Endodermal cell (in vitro differentiated cells): ENCODE measurements at regions not wholly inside any gene's neighbourhood (a gene's known extent, or its start where the extent isn't known, plus 50 kb on each side); places are given as distances from the start of the nearest gene placed in this dataset.
A peak's percentile ranks its signal among the peaks of the same experiment; 100 is the strongest.

Experiments used
- DNase-seq: peaks from one replicate; pipeline ENCODE4 v3.0.0-alpha.2; 2017
- H3K27ac ChIP-seq: 2 replicates; pipeline ENCODE4 v1.5.1; 2013; ENCODE audit warnings: mild to moderate bottlenecking, low read depth, low read length, moderate library complexity
- H3K27me3 ChIP-seq: 2 replicates; pipeline ENCODE4 v1.6.1; 2013; ENCODE audit warnings: mild to moderate bottlenecking, low read length, moderate library complexity; ENCODE audit not compliant: insufficient read depth, control insufficient read depth, poor library complexity, severe bottlenecking
- H3K36me3 ChIP-seq: 2 replicates; pipeline ENCODE4 v1.7.0; 2013; ENCODE audit warnings: mild to moderate bottlenecking, low read length, moderate library complexity; ENCODE audit not compliant: control insufficient read depth, insufficient read depth
- H3K4me1 ChIP-seq: one replicate; pipeline ENCODE4 v1.7.0; 2013; ENCODE audit warnings: low read length; ENCODE audit not compliant: control insufficient read depth, insufficient read depth
- H3K4me3 ChIP-seq: 2 replicates; pipeline ENCODE4 v1.5.1; 2013; ENCODE audit warnings: mild to moderate bottlenecking, low read length, moderate library complexity
- H3K9ac ChIP-seq: 2 replicates; pipeline ENCODE4 v1.6.1; 2013; ENCODE audit warnings: mild to moderate bottlenecking, low read length, moderate library complexity; ENCODE audit not compliant: poor library complexity, severe bottlenecking; ENCODE audit errors: extremely low read depth
- H3K9me3 ChIP-seq: 2 replicates; pipeline ENCODE4 v1.6.1; 2013; ENCODE audit warnings: mild to moderate bottlenecking, low read length, moderate library complexity; ENCODE audit not compliant: control insufficient read depth
- H3K27ac Mint-ChIP-seq: 2 replicates; pipeline ENCODE4 v1.8.0; 2020; ENCODE audit warnings: mixed read lengths
- H3K27me3 Mint-ChIP-seq: 2 replicates; pipeline ENCODE4 v1.8.0; 2021; ENCODE audit warnings: mild to moderate bottlenecking, mixed read lengths; ENCODE audit not compliant: insufficient read depth
- H3K36me3 Mint-ChIP-seq: 2 replicates; pipeline ENCODE4 v1.8.0; 2020; ENCODE audit warnings: low read depth, mixed read lengths
- H3K4me1 Mint-ChIP-seq: 2 replicates; pipeline ENCODE4 v1.8.0; 2020; ENCODE audit warnings: mixed read lengths
- H3K4me3 Mint-ChIP-seq: 2 replicates; pipeline ENCODE4 v1.8.0; 2020; ENCODE audit warnings: mild to moderate bottlenecking, moderate library complexity, mixed read lengths
- H3K9me3 Mint-ChIP-seq: 2 replicates; pipeline ENCODE4 v1.8.0; 2020; ENCODE audit warnings: mild to moderate bottlenecking, mixed read lengths
- WGBS, 2 experiments: methylation state at CpG; one replicate each; pipeline versions ENCODE4 v1.1.5 to v1.1.7; 2013; ENCODE audit warnings: missing lambda C conversion rate in 2 of 2, mixed read lengths in 1 of 2; ENCODE audit not compliant: insufficient coverage in 1 of 2, insufficient read length in 1 of 2; 5-methylcytosine and 5-hydroxymethylcytosine counted together
- TF ChIP-seq, protein P1 (sequence below): fragments of 200-600 bp; sonication (generic); conservative IDR thresholded peaks from 2 replicates; pipeline ENCODE4 v1.5.0; 2021; ENCODE audit warnings: antibody characterized with exemption, mild to moderate bottlenecking

GRCh38 chr4:137238456-137239162 lies 293.7 kb downstream of the PCDH18 start:
- Histone ChIP-seq H3K36me3 (no peaks in the 10 kb centered on the region), H3K4me1 (no peaks in the 10 kb centered on the region), H3K9ac (no peak overlapping the region), H3K4me3 (no peak overlapping the region), H3K9me3 (no peaks in the 10 kb centered on the region), H3K27me3 (no peaks in the 10 kb centered on the region), H3K27ac (no peak overlapping the region)
- 80 to 92% methylated on average over 1 to 5 of the region's 6 CpGs for WGBS, 2 experiments
- Mint-ChIP-seq H3K27me3 (no peaks in the 10 kb centered on the region), H3K27ac (peak overlapping the region; percentile 35), H3K4me1 (no peaks in the 10 kb centered on the region), H3K9me3 (no peaks in the 10 kb centered on the region), H3K4me3 (no peak overlapping the region), H3K36me3 (no peaks in the 10 kb centered on the region)
- TF ChIP-seq, protein P1, sequence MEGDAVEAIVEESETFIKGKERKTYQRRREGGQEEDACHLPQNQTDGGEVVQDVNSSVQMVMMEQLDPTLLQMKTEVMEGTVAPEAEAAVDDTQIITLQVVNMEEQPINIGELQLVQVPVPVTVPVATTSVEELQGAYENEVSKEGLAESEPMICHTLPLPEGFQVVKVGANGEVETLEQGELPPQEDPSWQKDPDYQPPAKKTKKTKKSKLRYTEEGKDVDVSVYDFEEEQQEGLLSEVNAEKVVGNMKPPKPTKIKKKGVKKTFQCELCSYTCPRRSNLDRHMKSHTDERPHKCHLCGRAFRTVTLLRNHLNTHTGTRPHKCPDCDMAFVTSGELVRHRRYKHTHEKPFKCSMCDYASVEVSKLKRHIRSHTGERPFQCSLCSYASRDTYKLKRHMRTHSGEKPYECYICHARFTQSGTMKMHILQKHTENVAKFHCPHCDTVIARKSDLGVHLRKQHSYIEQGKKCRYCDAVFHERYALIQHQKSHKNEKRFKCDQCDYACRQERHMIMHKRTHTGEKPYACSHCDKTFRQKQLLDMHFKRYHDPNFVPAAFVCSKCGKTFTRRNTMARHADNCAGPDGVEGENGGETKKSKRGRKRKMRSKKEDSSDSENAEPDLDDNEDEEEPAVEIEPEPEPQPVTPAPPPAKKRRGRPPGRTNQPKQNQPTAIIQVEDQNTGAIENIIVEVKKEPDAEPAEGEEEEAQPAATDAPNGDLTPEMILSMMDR = no peak
- DNase-seq = no peak

DNA sequence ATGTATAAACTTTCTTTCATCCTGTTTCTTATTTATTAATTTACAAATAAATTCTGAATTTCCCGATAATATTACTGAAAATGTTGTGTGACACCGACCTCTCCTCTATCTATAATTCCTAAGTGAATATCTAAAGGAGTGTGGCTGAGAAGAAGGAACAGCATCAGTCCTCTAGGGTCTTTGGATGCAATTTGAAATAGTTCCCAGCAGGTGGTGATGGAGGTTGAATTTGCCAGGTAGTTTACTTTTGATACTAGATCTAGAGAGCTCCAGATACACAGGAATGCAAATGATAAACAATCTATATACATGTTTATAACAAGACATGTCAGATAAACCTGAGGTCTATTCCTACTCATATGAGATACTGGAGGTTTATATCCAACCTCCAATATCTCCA lies 305.4 kb downstream of the PCDH18 start:
- Histone ChIP-seq H3K27me3 (no peaks in the 10 kb centered on the region), H3K9me3 (no peaks in the 10 kb centered on the region), H3K9ac (no peak overlapping the region), H3K36me3 (no peaks in the 10 kb centered on the region), H3K4me1 (no peaks in the 10 kb centered on the region), H3K27ac (no peak overlapping the region), H3K4me3 (no peak overlapping the region)
- no peak overlapping the region for H3K27ac Mint-ChIP-seq
- no peaks in the 10 kb centered on the region for H3K27me3 Mint-ChIP-seq
- H3K9me3 Mint-ChIP-seq = peaks cover 9% of the 10 kb centered on the region
- peaks cover 4% of the 10 kb centered on the region for H3K4me1 Mint-ChIP-seq
- no peak for DNase-seq
- no CpG with 5 or more reads among the region's 2 CpGs for WGBS, 2 experiments
- no peaks in the 10 kb centered on the region for H3K36me3 Mint-ChIP-seq
- H3K4me3 Mint-ChIP-seq = no peak overlapping the region
- TF ChIP-seq, protein P1 = peak; percentile 71

DNA sequence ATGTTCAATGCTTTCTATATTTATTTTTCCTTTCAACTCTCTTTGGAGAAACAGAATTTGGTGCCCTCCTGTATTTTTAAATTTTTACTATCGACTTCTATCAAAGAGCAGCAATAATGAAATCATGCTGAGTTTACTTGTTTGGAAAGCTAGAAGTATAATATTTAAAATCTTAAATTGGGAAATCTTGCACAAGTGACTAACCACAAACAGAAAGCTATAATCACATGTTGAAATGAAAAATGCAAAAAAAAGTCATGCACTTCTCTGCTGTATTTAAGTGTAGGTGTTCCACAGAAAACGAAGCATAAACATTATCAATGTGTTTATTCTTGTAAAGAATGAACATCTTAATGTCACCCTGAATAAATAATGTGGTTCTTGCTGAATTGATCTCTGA lies 306.1 kb downstream of the PCDH18 start:
- H3K9me3 ChIP-seq = no peaks in the 10 kb centered on the region
- TF ChIP-seq, protein P1 = no peak
- Mint-ChIP-seq H3K27me3 (no peaks in the 10 kb centered on the region), H3K4me1 (peaks cover 4% of the 10 kb centered on the region), H3K9me3 (peaks cover 9% of the 10 kb centered on the region), H3K4me3 (no peak overlapping the region), H3K36me3 (no peaks in the 10 kb centered on the region), H3K27ac (no peak overlapping the region)
- no peak overlapping the region for H3K9ac ChIP-seq
- no peaks in the 10 kb centered on the region for H3K36me3 ChIP-seq
- no peak for DNase-seq
- no peaks in the 10 kb centered on the region for H3K27me3 ChIP-seq
- H3K4me1 ChIP-seq = no peaks in the 10 kb centered on the region
- no peak overlapping the region for H3K4me3 ChIP-seq
- WGBS, 2 experiments = 83% methylated on average over 2 of the region's 2 CpGs; no CpG with 5 or more reads in 1 of the 2 experiments
- H3K27ac ChIP-seq = no peak overlapping the region
